SK-N-SH (cell line): ENCODE measurements at regions not wholly inside any gene's neighbourhood (a gene's known extent, or its start where the extent isn't known, plus 50 kb on each side); places are given as distances from the start of the nearest gene placed in this dataset.

Experiments used
- CTCF ChIP-seq: fragments of 200-600 bp; sonication (generic); IDR thresholded peaks from 2 replicates; pipeline ENCODE4 v1.6.1; 2017; ENCODE audit warnings: antibody characterized with exemption, mild to moderate bottlenecking, moderate library complexity
- NFIC ChIP-seq: IDR thresholded peaks from 2 replicates; pipeline ENCODE4 v1.4.0; 2012; ENCODE audit warnings: borderline replicate concordance
- REST ChIP-seq: IDR thresholded peaks from 2 replicates; pipeline ENCODE4 v1.6.1; 2012; ENCODE audit warnings: mild to moderate bottlenecking, low read depth, low read length, moderate library complexity
- USF1 ChIP-seq: IDR thresholded peaks from 2 replicates; pipeline ENCODE4 v1.4.0; 2012; ENCODE audit warnings: low read depth, borderline replicate concordance

GRCh38 chr12:74780182-74780849 is 242.7 kb downstream of the ATXN7L3B start:
- TF ChIP-seq CTCF (no peak), NFIC (no peak), REST (no peak), USF1 (no peak)
